ENCODE measurements at regions not wholly inside any gene's neighbourhood (a gene's known extent, or its start where the extent isn't known, plus 50 kb on each side); places are given as distances from the start of the nearest gene placed in this dataset.

DNA sequence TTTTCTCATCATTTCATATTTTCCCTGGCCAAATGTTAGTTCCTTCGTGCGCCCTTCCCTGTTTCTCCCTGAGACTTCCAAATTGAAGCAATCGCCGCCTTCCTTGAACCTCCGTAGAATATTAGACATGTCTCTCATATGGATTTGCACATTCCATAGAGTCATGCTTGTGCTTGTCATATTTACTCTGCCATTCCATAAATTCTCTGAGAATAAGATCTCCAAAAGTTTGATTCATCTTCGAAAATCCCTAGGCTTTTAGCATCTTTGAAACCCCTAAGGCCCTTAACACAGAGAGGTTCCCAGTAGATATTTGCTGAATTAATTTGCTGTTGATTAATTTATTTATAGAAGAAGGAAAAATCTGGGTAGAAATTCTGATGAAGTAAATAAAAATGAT lies 202.2 kb upstream of the PIK3C3 start:
- Histone ChIP-seq H3K36me3 (no peaks in the 10 kb centered on the region), H3K27me3 (replicated peaks in 1 of 7) (no peaks in the 10 kb centered on the region), H3K4me1 (no peaks in the 10 kb centered on the region), H3K9me3 (no peaks in the 10 kb centered on the region), H3K27ac (no peak overlapping the region), H3K4me3 (no peak overlapping the region)
- no peak for DNase-seq
- WGBS, 5 donors = 89 to 94% (median 91%) methylated on average over 6 of the region's 6 CpGs
- TF ChIP-seq, protein P1, sequence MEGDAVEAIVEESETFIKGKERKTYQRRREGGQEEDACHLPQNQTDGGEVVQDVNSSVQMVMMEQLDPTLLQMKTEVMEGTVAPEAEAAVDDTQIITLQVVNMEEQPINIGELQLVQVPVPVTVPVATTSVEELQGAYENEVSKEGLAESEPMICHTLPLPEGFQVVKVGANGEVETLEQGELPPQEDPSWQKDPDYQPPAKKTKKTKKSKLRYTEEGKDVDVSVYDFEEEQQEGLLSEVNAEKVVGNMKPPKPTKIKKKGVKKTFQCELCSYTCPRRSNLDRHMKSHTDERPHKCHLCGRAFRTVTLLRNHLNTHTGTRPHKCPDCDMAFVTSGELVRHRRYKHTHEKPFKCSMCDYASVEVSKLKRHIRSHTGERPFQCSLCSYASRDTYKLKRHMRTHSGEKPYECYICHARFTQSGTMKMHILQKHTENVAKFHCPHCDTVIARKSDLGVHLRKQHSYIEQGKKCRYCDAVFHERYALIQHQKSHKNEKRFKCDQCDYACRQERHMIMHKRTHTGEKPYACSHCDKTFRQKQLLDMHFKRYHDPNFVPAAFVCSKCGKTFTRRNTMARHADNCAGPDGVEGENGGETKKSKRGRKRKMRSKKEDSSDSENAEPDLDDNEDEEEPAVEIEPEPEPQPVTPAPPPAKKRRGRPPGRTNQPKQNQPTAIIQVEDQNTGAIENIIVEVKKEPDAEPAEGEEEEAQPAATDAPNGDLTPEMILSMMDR (IDR thresholded peaks at IDR 0.05 in 8 of 11, conservative IDR thresholded peaks at IDR 0.05 in 3 of 11) = no peak
- TF ChIP-seq POLR2A (IDR thresholded peaks at IDR 0.05) = no peak
- intact Hi-C loops (cut with DNase I; ENCODE audit: low total_unique reads) = no loop called here

DNA sequence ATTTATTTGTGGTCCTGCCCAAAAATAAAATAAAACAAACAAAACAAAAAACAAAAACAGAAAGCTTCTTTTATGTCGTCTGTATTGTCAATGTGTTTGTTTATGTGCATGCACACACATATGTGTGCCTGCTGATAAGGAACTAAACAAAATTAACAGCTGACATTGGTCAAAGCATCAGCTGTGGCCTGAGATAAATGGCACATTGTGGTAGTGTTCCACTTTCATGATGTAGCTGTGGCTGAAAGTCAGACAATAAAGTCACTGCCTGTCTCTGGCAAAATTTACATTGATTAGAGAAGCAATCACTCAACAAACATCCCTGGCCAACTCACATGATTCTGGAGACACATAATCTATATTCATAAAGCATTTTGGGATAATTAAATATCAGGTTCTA lies 203.4 kb upstream of the PIK3C3 start:
- H3K27ac ChIP-seq = no peak overlapping the region
- DNase-seq = no peak
- no peaks in the 10 kb centered on the region for H3K36me3 ChIP-seq
- H3K4me3 ChIP-seq = no peak overlapping the region
- no peaks in the 10 kb centered on the region for H3K27me3 ChIP-seq (replicated peaks in 1 of 7)
- TF ChIP-seq POLR2A (IDR thresholded peaks at IDR 0.05) = no peak
- TF ChIP-seq, protein P1 (IDR thresholded peaks at IDR 0.05 in 8 of 11, conservative IDR thresholded peaks at IDR 0.05 in 3 of 11) = no peak
- no peak for TF ChIP-seq POLR2AphosphoS5 (IDR thresholded peaks at IDR 0.05)
- intact Hi-C loops (cut with DNase I; ENCODE audit: low total_unique reads) = no loop called here
- no peaks in the 10 kb centered on the region for H3K9me3 ChIP-seq
- H3K4me1 ChIP-seq = no peaks in the 10 kb centered on the region
- 29 to 67% (median 55%) methylated on average over 1 of the region's 1 CpG for WGBS, 5 donors

DNA sequence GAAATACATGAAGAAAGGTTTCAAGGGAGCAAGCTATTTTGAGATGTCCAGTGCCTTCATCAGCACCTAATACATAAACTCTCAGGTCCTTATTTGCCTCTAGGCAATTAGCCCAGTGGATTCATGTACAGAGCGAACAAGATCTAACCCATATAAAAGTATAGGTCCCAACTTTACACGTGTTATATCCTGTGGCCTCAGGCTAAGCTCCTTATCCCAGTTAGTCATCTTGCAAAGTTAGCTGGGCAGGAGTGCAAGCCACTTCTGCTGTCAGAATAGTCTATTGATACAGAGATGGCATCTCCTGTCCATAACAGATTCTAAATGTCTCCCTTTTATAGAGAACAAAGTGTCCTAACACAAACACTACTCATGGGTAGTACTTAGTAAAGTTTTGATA lies 203.9 kb upstream of the PIK3C3 start:
- intact Hi-C loops (cut with DNase I; ENCODE audit: low total_unique reads) = no loop called here
- no peaks in the 10 kb centered on the region for H3K27me3 ChIP-seq (replicated peaks in 1 of 7)
- WGBS, 5 donors = 79 to 90% (median 85%) methylated on average over 2 of the region's 2 CpGs

DNA sequence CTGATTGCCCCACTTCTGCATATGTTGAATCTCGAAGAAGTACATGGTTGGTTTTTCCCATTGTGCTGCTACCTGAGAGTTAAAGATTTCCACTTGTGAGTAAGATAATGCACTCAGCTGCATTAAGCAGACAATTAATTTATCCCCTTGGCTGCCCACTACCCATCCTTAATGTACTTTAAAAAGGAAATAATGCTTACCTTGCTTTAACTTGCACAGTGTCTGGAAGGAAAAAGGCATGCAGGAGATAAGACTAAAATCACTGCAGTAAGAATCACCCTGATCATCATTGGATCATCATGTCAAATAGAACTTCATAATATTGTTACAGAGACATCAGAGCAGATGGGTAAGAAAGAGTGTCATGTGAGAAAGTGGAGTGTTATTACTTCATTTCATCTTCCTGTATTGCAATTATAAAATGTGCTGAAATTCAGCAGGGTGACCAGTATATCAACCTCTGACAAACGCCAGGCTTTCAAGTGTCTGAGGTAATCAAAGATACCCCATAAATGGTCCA lies 207.3 kb upstream of the PIK3C3 start:
- DNase-seq = no peak
- TF ChIP-seq, protein P1 (IDR thresholded peaks at IDR 0.05 in 8 of 11, conservative IDR thresholded peaks at IDR 0.05 in 3 of 11) = no peak
- TF ChIP-seq POLR2A (IDR thresholded peaks at IDR 0.05) (no peak), POLR2AphosphoS5 (IDR thresholded peaks at IDR 0.05) (no peak)
- intact Hi-C loops (cut with DNase I; ENCODE audit: low total_unique reads) = no loop called here
- Histone ChIP-seq H3K27ac (no peak overlapping the region), H3K36me3 (no peaks in the 10 kb centered on the region), H3K27me3 (replicated peaks in 1 of 7) (peaks cover 0 to 8% (median 0%) of the 10 kb centered on the region in 7 donors), H3K4me1 (no peaks in the 10 kb centered on the region), H3K4me3 (no peak overlapping the region), H3K9me3 (no peaks in the 10 kb centered on the region)
- WGBS, 5 donors = 41 to 74% (median 58%) methylated on average over 2 of the region's 2 CpGs

More for the DNA sequence above, 203.9 kb upstream of the PIK3C3 start:
- no peak overlapping the region for H3K4me3 ChIP-seq
- H3K27ac ChIP-seq = no peak overlapping the region
- no peak for TF ChIP-seq POLR2A (IDR thresholded peaks at IDR 0.05)
- TF ChIP-seq, protein P1 (IDR thresholded peaks at IDR 0.05 in 8 of 11, conservative IDR thresholded peaks at IDR 0.05 in 3 of 11) = no peak
- TF ChIP-seq POLR2AphosphoS5 (IDR thresholded peaks at IDR 0.05) = no peak
- H3K4me1 ChIP-seq = no peaks in the 10 kb centered on the region
- H3K36me3 ChIP-seq = no peaks in the 10 kb centered on the region
- H3K9me3 ChIP-seq = no peaks in the 10 kb centered on the region
- no peak for DNase-seq
